Progenitor cell of endocrine pancreas (in vitro differentiated cells): ENCODE measurements at regions not wholly inside any gene's neighbourhood (a gene's known extent, or its start where the extent isn't known, plus 50 kb on each side); places are given as distances from the start of the nearest gene placed in this dataset.

Source experiments
- DNase-seq: peaks from one replicate; pipeline ENCODE4 v3.0.0; 2021; ENCODE audit warnings: low spot score; ENCODE audit not compliant: unreplicated experiment
- H3K27ac Mint-ChIP-seq: 2 replicates; pipeline ENCODE4 v1.8.0; 2021; ENCODE audit warnings: mild to moderate bottlenecking, moderate library complexity, mixed read lengths
- H3K27me3 Mint-ChIP-seq: 2 replicates; pipeline ENCODE4 v1.8.0; 2021; ENCODE audit warnings: mixed read lengths
- H3K36me3 Mint-ChIP-seq: 2 replicates; pipeline ENCODE4 v1.8.0; 2022; ENCODE audit warnings: mixed read lengths; ENCODE audit not compliant: insufficient read depth
- H3K4me1 Mint-ChIP-seq: 2 replicates; pipeline ENCODE4 v1.8.0; 2021; ENCODE audit warnings: low read depth, mixed read lengths
- H3K4me3 Mint-ChIP-seq: 2 replicates; pipeline ENCODE4 v1.8.0; 2021; ENCODE audit warnings: low read depth, mild to moderate bottlenecking, moderate library complexity, mixed read lengths
- H3K9me3 Mint-ChIP-seq: 2 replicates; pipeline ENCODE4 v1.8.0; 2021; ENCODE audit warnings: low read depth, mixed read lengths
- CTCF ChIP-seq: fragments of 200-600 bp; sonication (generic); IDR thresholded peaks from one replicate; pipeline ENCODE4 v1.5.0; 2021; ENCODE audit warnings: antibody characterized with exemption, mild to moderate bottlenecking; ENCODE audit not compliant: unreplicated experiment

- H3K27me3 Mint-ChIP-seq, result no peaks in the 10 kb centered on the region
- H3K36me3 Mint-ChIP-seq, result peaks cover 6% of the 10 kb centered on the region
- no peak for TF ChIP-seq CTCF
- H3K27ac Mint-ChIP-seq, result no peak overlapping the region
- H3K9me3 Mint-ChIP-seq, result peaks cover 7% of the 10 kb centered on the region
- DNase-seq, result no peak
- H3K4me1 Mint-ChIP-seq, result peaks cover 8% of the 10 kb centered on the region
- no peak overlapping the region for H3K4me3 Mint-ChIP-seq
These were observed 1150.1 kb downstream of the BRD1 start for GRCh38 chr22:48677621-48678020.

GRCh38 chr22:48677168-48677520 is 1150.5 kb downstream of the BRD1 start:
- no peak for DNase-seq
- no peak overlapping the region for H3K27ac Mint-ChIP-seq
- no peak overlapping the region for H3K4me3 Mint-ChIP-seq
- H3K27me3 Mint-ChIP-seq, result no peaks in the 10 kb centered on the region
- peaks cover 11% of the 10 kb centered on the region for H3K9me3 Mint-ChIP-seq
- no peak for TF ChIP-seq CTCF
- H3K4me1 Mint-ChIP-seq, result peaks cover 8% of the 10 kb centered on the region
- H3K36me3 Mint-ChIP-seq, result peaks cover 11% of the 10 kb centered on the region

GRCh38 chr22:48676266-48677167 is 1151.2 kb downstream of the BRD1 start:
- Mint-ChIP-seq H3K27me3 (no peaks in the 10 kb centered on the region), H3K4me3 (no peak overlapping the region), H3K4me1 (peaks cover 8% of the 10 kb centered on the region), H3K9me3 (peaks cover 14% of the 10 kb centered on the region), H3K36me3 (peaks cover 12% of the 10 kb centered on the region), H3K27ac (no peak overlapping the region)
- no peak for TF ChIP-seq CTCF
- no peak for DNase-seq

GRCh38 chr22:48675830-48676145 is 1151.9 kb downstream of the BRD1 start:
- TF ChIP-seq CTCF, result no peak
- Mint-ChIP-seq H3K4me3 (no peak overlapping the region), H3K27me3 (no peaks in the 10 kb centered on the region)

GRCh38 chr22:48675141-48675829 is 1152.4 kb downstream of the BRD1 start:
- no peak overlapping the region for H3K4me3 Mint-ChIP-seq
- H3K36me3 Mint-ChIP-seq, result peaks cover 14% of the 10 kb centered on the region
- no peak overlapping the region for H3K27ac Mint-ChIP-seq
- H3K9me3 Mint-ChIP-seq, result peaks cover 14% of the 10 kb centered on the region
- H3K4me1 Mint-ChIP-seq, result peaks cover 8% of the 10 kb centered on the region
- TF ChIP-seq CTCF, result no peak
- DNase-seq, result no peak
- H3K27me3 Mint-ChIP-seq, result no peaks in the 10 kb centered on the region

More at GRCh38 chr22:48675830-48676145, 1151.9 kb downstream of the BRD1 start:
- no peak overlapping the region for H3K27ac Mint-ChIP-seq
- no peak for DNase-seq
- H3K36me3 Mint-ChIP-seq, result peaks cover 12% of the 10 kb centered on the region
- H3K4me1 Mint-ChIP-seq, result peaks cover 8% of the 10 kb centered on the region
- H3K9me3 Mint-ChIP-seq, result peaks cover 14% of the 10 kb centered on the region
